MV-4-11 (cell line): ENCODE measurements at regions not wholly inside any gene's neighbourhood (a gene's known extent, or its start where the extent isn't known, plus 50 kb on each side); places are given as distances from the start of the nearest gene placed in this dataset.
"Not testable (repeated sequence)": the region's sequence is repeated elsewhere in the genome, so short reads cannot be mapped to it uniquely, and the experiment has no call there.

Experiments used
- DNase-seq: peaks from one replicate; lab custom pipeline; 2025; lab: John Stamatoyannopoulos, UW

DNA sequence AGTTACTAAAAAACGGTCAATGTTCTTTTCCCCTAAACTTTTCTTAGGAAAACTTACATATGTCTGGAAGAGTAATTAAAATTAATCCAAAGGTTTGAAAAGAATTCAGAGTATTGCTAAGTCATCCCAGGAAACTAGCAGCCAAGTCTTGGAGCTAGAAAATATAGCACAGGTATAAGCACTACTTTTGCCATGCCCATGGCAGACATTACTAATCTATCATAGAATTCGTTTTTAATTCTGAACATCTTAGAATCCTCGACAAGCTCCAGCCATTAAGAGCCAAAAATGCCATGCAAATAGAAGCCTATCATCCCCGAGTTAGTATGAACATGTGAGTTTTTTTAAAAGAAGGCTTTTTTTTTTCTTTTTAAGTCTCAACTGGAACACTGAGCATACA lies 395.0 kb downstream of the ZEB2 start:
- DNase-seq = no peak

- no peak for DNase-seq
These were observed 399.4 kb downstream of the ZEB2 start for GRCh38 chr2:144120487-144120886.

- DNase-seq = no peak
These were observed 402.8 kb downstream of the ZEB2 start for GRCh38 chr2:144117086-144117485.

DNA sequence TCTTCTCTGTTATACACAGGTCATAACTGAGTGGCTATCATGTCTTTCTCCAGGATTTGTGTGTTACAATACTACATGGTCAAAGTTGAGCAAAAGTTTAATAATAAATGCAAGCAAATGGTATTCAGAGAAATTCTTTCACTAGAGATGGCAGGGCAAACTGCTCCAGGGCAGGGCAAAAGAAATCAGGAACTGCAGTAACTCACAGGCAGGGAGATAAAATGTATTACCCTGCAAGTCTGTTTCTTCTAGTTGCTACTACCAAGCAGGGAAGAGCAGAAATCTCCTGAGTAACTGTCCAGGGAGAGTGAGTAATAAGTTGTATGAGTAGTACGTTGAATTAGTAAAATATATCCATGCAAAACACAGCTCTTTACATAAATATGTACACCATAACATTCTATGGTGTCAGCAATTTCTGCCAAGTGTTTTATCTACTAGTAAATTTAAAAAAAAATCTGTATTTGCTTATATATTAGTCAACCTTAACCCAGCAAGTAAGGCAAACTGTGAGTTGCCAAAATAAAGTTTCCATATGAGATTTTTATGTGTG lies 404.1 kb downstream of the ZEB2 start:
- DNase-seq = no peak

- DNase-seq = no peak
These were observed 405.2 kb downstream of the ZEB2 start for GRCh38 chr2:144114760-144115159.

- DNase-seq = no peak
These were observed 408.5 kb downstream of the ZEB2 start for GRCh38 chr2:144111437-144111836.

DNA sequence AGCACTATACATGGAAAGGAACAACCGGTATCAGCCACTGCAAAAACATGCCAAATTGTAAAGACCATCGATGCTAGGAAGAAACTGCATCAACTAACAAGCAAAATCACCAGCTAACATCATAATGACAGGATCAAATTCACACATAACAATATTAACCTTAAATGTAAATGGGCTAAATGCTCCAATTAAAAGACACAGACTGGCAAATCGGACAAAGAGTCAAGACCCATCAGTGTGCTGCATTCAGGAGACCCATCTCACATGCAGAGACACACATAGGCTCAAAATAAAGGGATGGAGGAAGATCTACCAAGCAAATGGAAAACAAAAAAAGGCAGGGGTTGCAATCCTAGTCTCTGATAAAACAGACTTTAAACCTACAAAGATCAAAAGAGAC lies 413.8 kb downstream of the ZEB2 start:
- not testable (repeated sequence) for DNase-seq

DNA sequence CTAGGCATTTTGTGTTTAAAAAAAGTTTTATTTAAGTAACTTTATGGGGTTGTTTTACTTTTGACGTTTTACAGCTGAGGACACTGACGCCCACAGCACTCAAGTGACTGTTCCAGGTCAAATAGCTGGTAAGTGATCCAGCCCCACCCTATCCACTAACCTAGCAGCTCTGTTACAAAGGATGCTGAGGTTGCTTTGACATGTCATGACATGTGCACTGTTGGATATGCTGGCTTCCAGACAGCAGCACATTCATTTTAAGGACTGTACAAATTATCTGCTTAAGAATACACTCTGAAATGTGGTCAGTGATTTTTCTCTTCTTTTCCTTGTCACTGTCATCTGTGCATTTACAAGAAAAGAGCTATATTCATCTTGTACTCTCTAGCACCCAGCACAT lies 417.5 kb downstream of the ZEB2 start:
- no peak for DNase-seq

GRCh38 chr2:144099780-144100377 lies 420.0 kb downstream of the ZEB2 start:
- no peak for DNase-seq

DNA sequence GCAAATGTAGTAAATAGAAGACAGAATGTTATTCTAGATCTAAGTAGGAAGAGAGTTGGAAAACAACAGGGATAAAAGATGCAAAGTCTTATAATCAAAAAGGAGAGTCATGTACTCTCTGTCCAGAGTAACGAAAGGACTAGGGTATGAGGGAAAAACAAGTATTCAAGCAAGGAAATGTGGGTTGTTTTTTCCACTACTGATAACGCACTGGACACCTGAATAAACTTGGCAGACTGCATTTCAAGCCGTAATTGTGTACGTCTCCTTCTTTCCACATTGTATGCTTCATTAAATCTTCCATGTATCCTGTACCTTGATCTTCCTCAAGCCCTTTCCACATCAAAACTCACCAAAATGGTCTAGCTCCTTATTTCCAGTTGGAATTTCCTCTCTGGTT lies 420.6 kb downstream of the ZEB2 start:
- no peak for DNase-seq

GRCh38 chr2:144097440-144098225 lies 422.3 kb downstream of the ZEB2 start:
- no peak for DNase-seq

DNA sequence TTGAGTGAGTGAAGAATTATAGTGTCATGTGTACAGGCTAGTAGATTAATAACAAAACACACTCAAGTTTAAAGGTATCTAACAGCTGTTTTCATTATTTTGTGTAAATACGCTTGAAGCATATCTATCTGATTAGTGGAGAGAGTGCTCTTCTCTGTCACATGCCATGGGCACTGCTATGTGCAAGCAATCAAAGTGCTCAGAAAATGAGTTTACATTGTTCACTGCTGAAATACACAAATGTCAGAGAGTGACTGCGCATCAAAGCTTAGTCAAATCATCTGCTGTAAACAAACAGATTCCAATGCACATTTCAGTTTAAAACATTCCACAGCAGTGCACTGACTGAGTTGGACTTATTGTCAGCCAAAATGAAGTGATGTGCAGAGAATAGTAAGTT lies 423.4 kb downstream of the ZEB2 start:
- no peak for DNase-seq

GRCh38 chr2:144094408-144095151 lies 425.3 kb downstream of the ZEB2 start:
- DNase-seq = no peak

- no peak for DNase-seq
These were observed 428.3 kb downstream of the ZEB2 start for GRCh38 chr2:144091622-144092021.

- DNase-seq = no peak
These were observed 431.1 kb downstream of the ZEB2 start for GRCh38 chr2:144088863-144089262.

DNA sequence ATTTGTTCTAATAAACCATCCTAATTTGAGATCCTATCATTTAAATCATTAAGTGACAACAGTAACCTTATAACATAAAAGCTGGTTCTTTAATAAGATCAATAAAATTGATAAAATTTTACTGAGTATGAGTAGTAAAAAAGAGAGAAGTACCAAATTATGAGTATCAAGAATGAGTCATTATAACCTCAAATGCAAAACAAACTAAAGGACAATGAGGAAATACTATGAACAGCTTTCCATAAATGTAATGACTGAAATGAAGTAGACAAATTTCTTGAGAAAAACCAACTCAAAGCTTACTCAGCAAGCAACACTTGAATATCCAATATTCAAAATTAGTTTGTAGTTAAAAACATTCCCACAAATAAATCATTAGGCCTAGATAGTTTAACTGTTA lies 433.0 kb downstream of the ZEB2 start:
- DNase-seq = peak; percentile 1

- DNase-seq = no peak
These were observed 434.9 kb downstream of the ZEB2 start for GRCh38 chr2:144085016-144085415.

DNA sequence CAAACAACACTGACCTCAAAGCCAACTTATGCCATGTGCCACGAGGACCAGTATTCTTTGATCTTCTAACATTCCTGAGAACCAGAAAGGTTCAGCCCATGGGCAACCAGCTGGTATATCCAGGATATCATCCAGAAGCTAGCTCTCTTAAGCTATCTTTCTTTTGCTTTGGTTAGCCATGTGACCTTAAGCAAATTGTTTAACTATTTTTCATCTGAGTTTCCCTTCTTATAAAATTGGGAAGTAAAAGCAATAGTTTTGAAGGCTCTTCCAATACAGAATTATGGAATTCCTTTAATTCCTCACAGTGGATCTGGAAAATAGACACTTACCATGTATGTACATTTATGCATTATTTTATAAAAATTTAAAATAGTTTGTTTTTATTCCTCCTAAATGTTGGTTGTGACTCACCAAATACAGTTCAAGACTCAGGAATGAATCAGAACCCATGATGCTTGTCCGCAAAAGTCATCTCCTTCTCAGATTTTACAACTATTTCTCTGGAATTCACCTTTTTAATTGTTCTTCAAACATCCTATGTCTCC lies 435.7 kb downstream of the ZEB2 start:
- no peak for DNase-seq

- DNase-seq = no peak
These were observed 436.7 kb downstream of the ZEB2 start for GRCh38 chr2:144083211-144083610.

DNA sequence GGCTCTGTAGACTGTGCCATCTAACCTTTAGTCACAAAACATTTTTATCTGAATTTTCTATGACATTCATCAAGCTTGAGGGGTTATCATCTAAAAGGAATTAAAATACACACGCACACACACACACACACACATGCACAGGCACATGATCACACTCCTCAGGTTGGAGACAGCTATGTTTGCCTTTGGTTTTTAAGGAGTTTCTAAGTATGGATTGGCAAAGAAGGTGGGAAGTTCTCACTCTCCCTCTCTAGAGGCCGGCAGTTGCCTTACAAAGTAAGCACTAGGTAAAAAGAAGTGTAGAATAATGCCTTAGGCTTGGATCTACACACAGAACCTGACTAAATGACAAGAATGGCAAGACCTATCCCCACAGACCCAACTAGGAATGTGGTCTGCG lies 437.1 kb downstream of the ZEB2 start:
- no peak for DNase-seq

- DNase-seq = no peak
These were observed 437.6 kb downstream of the ZEB2 start for GRCh38 chr2:144082327-144082726.

GRCh38 chr2:144081272-144081671 lies 438.6 kb downstream of the ZEB2 start:
- no peak for DNase-seq

DNA sequence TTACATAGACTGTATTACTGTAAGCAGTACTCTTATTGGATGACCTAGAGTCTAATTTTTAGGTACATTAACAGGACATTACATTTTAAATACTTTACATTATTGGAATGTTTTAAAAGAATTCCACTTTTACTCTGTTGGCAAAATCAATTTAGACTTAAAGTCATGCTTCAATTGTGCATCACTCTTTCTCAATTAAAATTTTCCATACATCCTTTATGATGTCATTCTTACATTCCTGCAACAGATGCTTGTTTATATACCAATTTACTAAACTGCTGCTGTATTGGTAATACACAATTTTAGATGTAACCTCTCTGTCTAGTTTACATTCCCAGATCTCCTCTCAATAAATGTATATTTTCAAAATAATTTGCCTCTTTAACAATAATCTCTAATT lies 440.1 kb downstream of the ZEB2 start:
- DNase-seq = no peak
